Activated gamma-delta T cell treated with Interleukin-2 at 50 U/mL for 16 hours (primary cell): ENCODE measurements at regions not wholly inside any gene's neighbourhood (a gene's known extent, or its start where the extent isn't known, plus 50 kb on each side); places are given as distances from the start of the nearest gene placed in this dataset.

Source experiments
- DNase-seq: peaks from one replicate; pipeline ENCODE4 v3.0.0-alpha.2; 2020

GRCh38 chr6:129967427-129967826 is 51.0 kb upstream of the L3MBTL3 start:
- no peak for DNase-seq

- DNase-seq: no peak
Measured at GRCh38 chr6:129966125-129966524, 52.3 kb upstream of the L3MBTL3 start.

GRCh38 chr6:129965096-129965495 is 53.3 kb upstream of the L3MBTL3 start:
- no peak for DNase-seq

GRCh38 chr6:129959358-129959930 is 58.9 kb upstream of the L3MBTL3 start:
- DNase-seq: no peak

- no peak for DNase-seq
Measured at GRCh38 chr6:129957941-129958898, 60.2 kb upstream of the L3MBTL3 start.

- DNase-seq: no peak
Measured at GRCh38 chr6:129955584-129955983, 62.8 kb upstream of the L3MBTL3 start.

- DNase-seq: no peak
Measured at GRCh38 chr6:129954749-129955431, 63.5 kb upstream of the L3MBTL3 start.

- no peak for DNase-seq
Measured at GRCh38 chr6:129947797-129948196, 70.6 kb upstream of the L3MBTL3 start.

- no peak for DNase-seq
Measured at GRCh38 chr6:129946439-129947140, 71.8 kb upstream of the L3MBTL3 start.

GRCh38 chr6:129943637-129944271 is 74.6 kb upstream of the L3MBTL3 start:
- DNase-seq: no peak

- no peak for DNase-seq
Measured at GRCh38 chr6:129940454-129941195, 77.8 kb upstream of the L3MBTL3 start.

- DNase-seq: no peak
Measured at GRCh38 chr6:129938249-129939020, 77.3 kb upstream of the TMEM244 start.

- DNase-seq: peak; percentile 40
Measured at GRCh38 chr6:129936329-129937165, 75.4 kb upstream of the TMEM244 start.

GRCh38 chr6:129932321-129932720 is 71.2 kb upstream of the TMEM244 start:
- DNase-seq: no peak

GRCh38 chr6:129929433-129929832 is 68.3 kb upstream of the TMEM244 start:
- DNase-seq: no peak

GRCh38 chr6:129923530-129924250 is 62.6 kb upstream of the TMEM244 start:
- DNase-seq: no peak

- DNase-seq: no peak
Measured at GRCh38 chr6:129921169-129921817, 60.2 kb upstream of the TMEM244 start.

- DNase-seq: no peak
Measured at GRCh38 chr6:129920103-129920798, 59.1 kb upstream of the TMEM244 start.
